Immature natural killer cell (primary cell): ENCODE measurements at regions not wholly inside any gene's neighbourhood (a gene's known extent, or its start where the extent isn't known, plus 50 kb on each side); places are given as distances from the start of the nearest gene placed in this dataset.

Source experiments
- DNase-seq, 3 donors: peaks; one replicate each; pipeline ENCODE4 v3.0.0; 2022; ENCODE audit warnings: mixed read lengths in 1 of 3
- H3K27ac Mint-ChIP-seq, 6 donors: one replicate each; pipeline ENCODE4 v1.8.0; 2020; ENCODE audit warnings: mixed read lengths in 6 of 6, mild to moderate bottlenecking in 5 of 6, inconsistent platforms in 4 of 6, moderate library complexity in 3 of 6
- H3K27me3 Mint-ChIP-seq, 3 donors: one replicate each; pipeline ENCODE4 v1.8.0; 2020 to 2021; ENCODE audit warnings: low read depth in 3 of 3, mild to moderate bottlenecking in 3 of 3, mixed read lengths in 3 of 3, moderate library complexity in 3 of 3, inconsistent platforms in 1 of 3
- H3K36me3 Mint-ChIP-seq, 3 donors: one replicate each; pipeline ENCODE4 v1.8.0; 2020; ENCODE audit warnings: mixed read lengths in 3 of 3, inconsistent platforms in 2 of 3, mild to moderate bottlenecking in 2 of 3
- H3K4me1 Mint-ChIP-seq, 2 donors: one replicate each; pipeline ENCODE4 v1.8.0; 2020; ENCODE audit warnings: inconsistent platforms in 2 of 2, mild to moderate bottlenecking in 2 of 2, mixed read lengths in 2 of 2, moderate library complexity in 1 of 2
- H3K4me3 Mint-ChIP-seq, 5 donors: one replicate each; pipeline ENCODE4 v1.8.0; 2020; ENCODE audit warnings: mild to moderate bottlenecking in 5 of 5, mixed read lengths in 5 of 5, inconsistent platforms in 3 of 5, moderate library complexity in 3 of 5
- H3K9me3 Mint-ChIP-seq, 6 donors: one replicate each; pipeline ENCODE4 v1.8.0; 2020; ENCODE audit warnings: mild to moderate bottlenecking in 6 of 6, mixed read lengths in 6 of 6, inconsistent platforms in 4 of 6, moderate library complexity in 3 of 6

DNA sequence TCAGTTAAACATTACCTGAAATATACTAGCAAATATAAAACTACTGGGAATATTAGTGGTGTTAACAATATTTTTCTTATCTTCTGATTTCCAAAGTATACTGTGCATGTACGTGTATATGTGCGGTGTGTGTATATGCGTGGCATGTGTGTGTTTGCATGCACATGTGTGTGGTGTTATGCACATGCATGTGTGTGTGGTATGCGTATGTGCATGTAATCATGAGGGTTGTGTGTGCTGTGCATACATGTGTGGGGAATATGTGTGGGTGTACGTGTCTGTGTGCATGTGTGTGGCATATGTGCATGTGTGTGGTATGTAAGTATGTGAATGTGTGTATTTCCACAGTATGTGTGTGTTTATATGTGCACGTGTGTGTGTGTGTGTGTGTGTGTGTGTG lies 640.2 kb downstream of the TSN start:
- Mint-ChIP-seq H3K9me3 (peaks cover 2 to 12% (median 8%) of the 10 kb centered on the region in 6 donors), H3K4me3 (no peak overlapping the region), H3K27ac (no peak overlapping the region), H3K36me3 (peaks cover 0 to 4% (median 0%) of the 10 kb centered on the region in 3 donors), H3K27me3 (peaks cover 0 to 5% (median 2%) of the 10 kb centered on the region in 3 donors), H3K4me1 (no peaks in the 10 kb centered on the region)
- DNase-seq = no peak

DNA sequence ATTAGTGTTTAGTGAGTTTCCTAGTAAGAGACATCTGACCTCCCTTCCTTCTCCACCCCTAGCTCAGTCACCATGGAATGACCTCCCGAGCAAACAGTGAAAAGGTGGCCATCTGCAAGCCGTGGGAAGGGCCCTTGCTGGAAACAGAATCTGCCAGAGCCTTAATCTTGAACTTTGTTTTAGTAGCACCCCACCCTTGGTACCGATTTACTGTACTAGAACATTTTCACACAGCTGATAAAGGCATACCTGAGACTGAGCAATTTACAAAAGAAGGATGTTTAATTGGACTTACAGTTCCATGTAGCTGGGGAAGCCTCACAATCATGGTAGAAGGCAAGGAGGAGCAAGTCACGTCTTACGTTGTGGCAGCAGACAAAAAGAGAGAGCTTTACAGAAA lies 655.8 kb downstream of the TSN start:
- Mint-ChIP-seq H3K4me3 (no peak overlapping the region), H3K36me3 (peaks cover 0 to 3% (median 0%) of the 10 kb centered on the region in 3 donors), H3K9me3 (peaks cover 1 to 31% (median 8%) of the 10 kb centered on the region in 6 donors), H3K4me1 (no peaks in the 10 kb centered on the region), H3K27me3 (peaks cover 0 to 2% (median 1%) of the 10 kb centered on the region in 3 donors), H3K27ac (no peak overlapping the region)
- DNase-seq = no peak

DNA sequence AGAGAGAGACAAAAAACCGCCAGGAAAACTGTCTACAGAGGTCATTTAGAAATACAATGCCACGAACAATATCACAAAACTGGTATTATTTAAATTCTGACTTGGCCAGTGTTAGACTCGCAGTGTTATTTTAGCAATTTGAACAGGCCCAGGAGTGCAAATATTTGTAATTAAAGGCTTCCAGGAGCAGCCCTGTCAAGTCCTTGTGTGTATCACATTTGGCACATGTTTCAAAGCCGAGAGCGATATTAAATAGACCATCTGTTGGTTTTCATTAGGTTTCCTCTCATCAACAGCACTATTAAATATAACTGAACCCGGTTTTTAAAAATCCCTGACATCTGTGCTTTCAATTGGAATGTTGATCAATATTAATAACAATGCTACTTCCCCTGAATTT lies 656.9 kb downstream of the TSN start:
- no peaks in the 10 kb centered on the region for H3K4me1 Mint-ChIP-seq
- no peak overlapping the region for H3K27ac Mint-ChIP-seq

DNA sequence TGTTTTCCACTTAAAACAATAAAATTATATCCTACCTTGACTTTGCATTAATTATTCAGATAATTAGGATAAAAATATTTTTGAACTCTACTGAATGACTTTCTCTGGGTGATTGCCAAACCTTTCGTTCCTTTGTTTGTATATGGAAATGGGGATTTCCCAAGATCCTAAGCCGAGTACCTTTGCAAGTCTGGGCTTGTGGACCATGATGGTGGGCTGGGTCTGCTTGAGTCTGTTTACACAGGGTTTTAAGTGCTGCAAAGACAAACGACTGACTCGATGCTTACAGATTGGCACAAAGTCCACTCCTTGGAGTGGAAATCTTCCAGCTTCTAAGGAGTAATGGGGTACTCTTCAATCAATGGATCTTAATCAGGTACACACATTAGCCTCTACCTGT lies 659.5 kb downstream of the TSN start:
- Mint-ChIP-seq H3K27ac (no peak overlapping the region), H3K27me3 (peaks cover 0 to 4% (median 0%) of the 10 kb centered on the region in 3 donors), H3K9me3 (peaks cover 1 to 31% (median 7%) of the 10 kb centered on the region in 6 donors), H3K4me3 (no peak overlapping the region), H3K4me1 (no peaks in the 10 kb centered on the region), H3K36me3 (peaks cover 0 to 3% (median 0%) of the 10 kb centered on the region in 3 donors)
- no peak for DNase-seq

More for the DNA sequence above, 656.9 kb downstream of the TSN start:
- H3K4me3 Mint-ChIP-seq = no peak overlapping the region
- no peak for DNase-seq
- H3K27me3 Mint-ChIP-seq = peaks cover 0 to under 1% (median 0%) of the 10 kb centered on the region in 3 donors
- peaks cover 1 to 31% (median 8%) of the 10 kb centered on the region in 6 donors for H3K9me3 Mint-ChIP-seq
- peaks cover 0 to 3% (median 0%) of the 10 kb centered on the region in 3 donors for H3K36me3 Mint-ChIP-seq

DNA sequence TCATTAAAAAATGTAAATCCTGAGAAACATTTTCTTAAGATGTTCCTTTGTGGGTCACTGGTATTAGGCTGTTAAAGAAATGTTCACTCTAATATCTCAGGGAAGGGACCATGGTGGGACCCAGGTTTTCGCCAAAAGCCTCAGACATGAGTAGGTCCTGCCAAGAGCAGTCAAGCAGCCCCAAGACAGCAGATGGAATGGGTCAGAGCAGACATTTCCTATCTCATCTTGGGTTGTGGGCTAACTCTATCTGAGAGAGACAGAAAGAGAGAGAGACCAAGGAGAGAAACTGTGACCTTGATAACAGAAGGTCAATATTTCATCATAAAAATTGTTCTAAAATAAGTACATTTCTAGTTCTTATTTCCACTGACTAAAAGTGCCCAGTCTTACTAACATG lies 661.7 kb downstream of the TSN start:
- no peak overlapping the region for H3K27ac Mint-ChIP-seq
- H3K36me3 Mint-ChIP-seq = no peaks in the 10 kb centered on the region
- peaks cover 0 to 4% (median 0%) of the 10 kb centered on the region in 3 donors for H3K27me3 Mint-ChIP-seq

GRCh38 chr2:122421775-122422174 lies 666.3 kb downstream of the TSN start:
- peaks cover 0 to 4% (median 0%) of the 10 kb centered on the region in 3 donors for H3K27me3 Mint-ChIP-seq
- H3K27ac Mint-ChIP-seq = no peak overlapping the region
- no peaks in the 10 kb centered on the region for H3K36me3 Mint-ChIP-seq

More for the DNA sequence above, 661.7 kb downstream of the TSN start:
- Mint-ChIP-seq H3K4me3 (no peak overlapping the region), H3K9me3 (peaks cover 1 to 19% (median 5%) of the 10 kb centered on the region in 6 donors), H3K4me1 (no peaks in the 10 kb centered on the region)
- no peak for DNase-seq

DNA sequence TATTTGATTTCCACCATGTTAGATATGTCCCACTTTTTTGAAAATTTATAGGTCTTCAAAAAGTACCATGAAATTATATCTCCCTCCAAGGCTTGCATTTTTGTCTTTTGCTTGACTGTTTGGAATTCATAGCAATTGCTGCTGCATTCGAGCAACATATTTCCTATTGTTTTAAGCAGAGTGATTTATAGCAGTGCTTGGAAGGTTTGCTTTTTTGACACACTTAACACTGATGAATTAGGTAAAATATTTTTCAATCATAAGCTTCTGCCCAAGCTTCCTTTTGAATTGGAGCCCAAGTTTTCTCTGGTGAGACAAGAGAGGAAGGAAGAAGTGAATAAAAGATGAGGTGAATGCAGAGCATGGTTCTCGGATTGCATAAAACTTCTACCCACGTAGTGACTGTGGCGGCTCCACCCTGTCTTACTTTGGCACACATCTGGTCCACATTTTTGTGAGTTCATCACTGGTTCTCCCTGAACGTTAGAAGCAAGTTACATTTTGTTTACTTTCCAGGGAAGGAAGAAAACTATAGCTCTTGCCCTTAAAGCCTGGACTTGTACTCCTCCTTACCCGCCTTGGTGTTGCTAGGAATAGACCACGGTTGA lies 667.0 kb downstream of the TSN start:
- no peak for DNase-seq
- H3K27me3 Mint-ChIP-seq = peaks cover 0 to 2% (median 0%) of the 10 kb centered on the region in 3 donors
- no peaks in the 10 kb centered on the region for H3K4me1 Mint-ChIP-seq
- peaks cover 0 to 18% (median 6%) of the 10 kb centered on the region in 6 donors for H3K9me3 Mint-ChIP-seq
- H3K4me3 Mint-ChIP-seq = no peak overlapping the region
- no peaks in the 10 kb centered on the region for H3K36me3 Mint-ChIP-seq
- H3K27ac Mint-ChIP-seq = no peak overlapping the region

More at GRCh38 chr2:122421775-122422174, 666.3 kb downstream of the TSN start:
- no peaks in the 10 kb centered on the region for H3K4me1 Mint-ChIP-seq
- H3K4me3 Mint-ChIP-seq = no peak overlapping the region
- H3K9me3 Mint-ChIP-seq = peaks cover 0 to 18% (median 2%) of the 10 kb centered on the region in 6 donors
- no peak for DNase-seq

- no peak overlapping the region for H3K4me3 Mint-ChIP-seq
- peaks cover 0 to 18% (median 8%) of the 10 kb centered on the region in 6 donors for H3K9me3 Mint-ChIP-seq
- H3K27ac Mint-ChIP-seq = no peak overlapping the region
- H3K36me3 Mint-ChIP-seq = no peaks in the 10 kb centered on the region
- H3K27me3 Mint-ChIP-seq = no peaks in the 10 kb centered on the region
- no peaks in the 10 kb centered on the region for H3K4me1 Mint-ChIP-seq
- no peak for DNase-seq
Observed at GRCh38 chr2:122423934-122424333, 668.5 kb downstream of the TSN start.

- Mint-ChIP-seq H3K27ac (no peak overlapping the region), H3K4me3 (no peak overlapping the region), H3K4me1 (no peaks in the 10 kb centered on the region), H3K9me3 (peaks cover 2 to 22% (median 3%) of the 10 kb centered on the region in 6 donors), H3K27me3 (peaks cover 0 to 2% (median 0%) of the 10 kb centered on the region in 3 donors), H3K36me3 (no peaks in the 10 kb centered on the region)
- DNase-seq = no peak
Observed at GRCh38 chr2:122433123-122433754, 677.8 kb downstream of the TSN start.

GRCh38 chr2:122445003-122445402 lies 689.6 kb downstream of the TSN start:
- no peaks in the 10 kb centered on the region for H3K27me3 Mint-ChIP-seq
- DNase-seq = no peak

DNA sequence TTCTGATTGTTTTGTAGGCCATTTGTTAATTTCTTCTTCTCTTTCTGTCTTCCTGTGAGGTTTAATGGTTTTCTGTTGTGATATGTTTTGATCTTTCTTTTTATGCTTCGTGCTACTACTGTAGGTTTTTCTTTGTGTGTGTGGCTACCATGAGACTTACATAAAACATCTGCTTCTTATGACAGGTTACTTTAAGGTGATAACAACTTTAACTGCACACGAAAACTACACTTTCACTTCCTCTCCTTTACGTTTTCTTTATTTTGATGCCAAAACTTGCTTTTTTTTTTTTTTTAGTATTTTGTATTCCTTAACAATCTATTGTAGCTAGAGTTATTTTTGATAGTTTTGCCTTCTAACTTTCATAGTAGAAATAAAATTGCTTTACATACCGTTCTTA lies 691.3 kb downstream of the TSN start:
- no peak overlapping the region for H3K4me3 Mint-ChIP-seq
- H3K27me3 Mint-ChIP-seq = no peaks in the 10 kb centered on the region
- no peaks in the 10 kb centered on the region for H3K36me3 Mint-ChIP-seq
- no peak for DNase-seq
- H3K9me3 Mint-ChIP-seq = peaks cover 0 to 16% (median 5%) of the 10 kb centered on the region in 6 donors
- H3K27ac Mint-ChIP-seq = no peak overlapping the region
- no peaks in the 10 kb centered on the region for H3K4me1 Mint-ChIP-seq

More at GRCh38 chr2:122445003-122445402, 689.6 kb downstream of the TSN start:
- Mint-ChIP-seq H3K4me3 (no peak overlapping the region), H3K9me3 (peaks cover 0 to 7% (median 1%) of the 10 kb centered on the region in 6 donors), H3K27ac (no peak overlapping the region), H3K36me3 (no peaks in the 10 kb centered on the region), H3K4me1 (no peaks in the 10 kb centered on the region)

DNA sequence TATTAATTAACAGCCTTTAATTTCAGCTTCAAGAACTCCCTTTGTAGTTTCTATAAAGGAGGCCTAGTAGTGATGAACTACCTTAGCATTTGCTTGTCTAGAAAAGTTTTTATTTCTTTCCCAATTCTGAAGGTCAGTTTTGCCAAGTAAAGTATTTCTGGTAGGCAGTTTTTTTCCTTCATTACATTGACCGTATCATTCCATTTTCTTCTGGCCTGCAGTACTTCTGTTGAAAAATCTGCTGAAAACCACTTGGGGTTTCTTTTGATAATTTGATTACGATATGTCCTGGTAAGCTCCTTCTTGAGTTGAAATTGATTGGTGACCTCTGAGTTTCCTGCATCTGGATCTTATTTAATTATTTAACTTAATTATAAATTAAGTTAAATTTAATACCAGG lies 691.8 kb downstream of the TSN start:
- Mint-ChIP-seq H3K36me3 (no peaks in the 10 kb centered on the region), H3K4me1 (no peaks in the 10 kb centered on the region), H3K9me3 (peaks cover 0 to 16% (median 5%) of the 10 kb centered on the region in 6 donors), H3K27ac (no peak overlapping the region), H3K27me3 (no peaks in the 10 kb centered on the region), H3K4me3 (no peak overlapping the region)
- DNase-seq = no peak

DNA sequence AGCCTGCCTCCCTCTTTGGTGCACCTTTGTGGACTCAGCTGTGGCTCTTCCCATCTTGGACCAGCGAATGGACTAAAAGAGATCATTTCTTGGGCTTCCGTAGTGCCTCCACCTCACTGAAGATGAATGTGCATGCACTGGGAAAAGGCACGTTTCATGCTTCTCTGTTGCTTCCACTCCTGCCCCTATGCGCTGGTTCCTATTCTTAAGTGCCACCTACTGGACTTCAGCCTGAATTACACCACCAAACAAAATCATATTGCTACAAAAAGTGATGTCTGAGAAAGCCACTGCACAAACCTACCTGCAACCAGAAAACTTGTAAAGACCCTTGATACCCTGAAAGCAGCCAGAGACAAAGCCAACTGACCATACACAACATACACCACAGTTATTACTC lies 695.6 kb downstream of the TSN start:
- H3K4me1 Mint-ChIP-seq = no peaks in the 10 kb centered on the region
- H3K27me3 Mint-ChIP-seq = peaks cover 0 to 3% (median 0%) of the 10 kb centered on the region in 3 donors
- no peaks in the 10 kb centered on the region for H3K36me3 Mint-ChIP-seq
- no peak for DNase-seq
- H3K27ac Mint-ChIP-seq = no peak overlapping the region
- peaks cover 2 to 30% (median 14%) of the 10 kb centered on the region in 6 donors for H3K9me3 Mint-ChIP-seq
- H3K4me3 Mint-ChIP-seq = no peak overlapping the region

DNA sequence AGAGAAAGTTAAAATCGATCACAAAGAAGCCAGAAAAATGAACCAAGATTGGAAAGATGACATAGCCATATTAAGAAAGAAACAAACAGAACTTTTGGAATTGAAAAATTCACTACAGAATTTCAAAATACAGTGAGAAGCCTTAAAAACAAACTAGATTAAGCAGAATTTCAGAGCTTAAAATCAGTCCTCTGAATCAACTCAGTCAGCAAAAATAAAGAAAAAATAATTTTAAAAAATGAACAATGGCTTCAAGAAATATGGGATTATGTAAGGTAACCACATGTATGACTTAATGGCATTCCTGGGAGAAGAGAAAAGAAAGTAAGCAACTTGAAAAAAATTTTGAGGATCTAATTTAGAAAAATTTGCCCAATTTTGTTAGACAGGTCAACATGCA lies 696.2 kb downstream of the TSN start:
- no peaks in the 10 kb centered on the region for H3K4me1 Mint-ChIP-seq
- no peaks in the 10 kb centered on the region for H3K36me3 Mint-ChIP-seq
- no peak overlapping the region for H3K4me3 Mint-ChIP-seq
- H3K9me3 Mint-ChIP-seq = peaks cover 2 to 31% (median 15%) of the 10 kb centered on the region in 6 donors
- DNase-seq = no peak
- H3K27me3 Mint-ChIP-seq = peaks cover 0 to 3% (median 0%) of the 10 kb centered on the region in 3 donors
- no peak overlapping the region for H3K27ac Mint-ChIP-seq
